ENCODE measurements at regions not wholly inside any gene's neighbourhood (a gene's known extent, or its start where the extent isn't known, plus 50 kb on each side); places are given as distances from the start of the nearest gene placed in this dataset.
"Not testable (repeated sequence)": the region's sequence is repeated elsewhere in the genome, so short reads cannot be mapped to it uniquely, and the experiment has no call there.

DNA sequence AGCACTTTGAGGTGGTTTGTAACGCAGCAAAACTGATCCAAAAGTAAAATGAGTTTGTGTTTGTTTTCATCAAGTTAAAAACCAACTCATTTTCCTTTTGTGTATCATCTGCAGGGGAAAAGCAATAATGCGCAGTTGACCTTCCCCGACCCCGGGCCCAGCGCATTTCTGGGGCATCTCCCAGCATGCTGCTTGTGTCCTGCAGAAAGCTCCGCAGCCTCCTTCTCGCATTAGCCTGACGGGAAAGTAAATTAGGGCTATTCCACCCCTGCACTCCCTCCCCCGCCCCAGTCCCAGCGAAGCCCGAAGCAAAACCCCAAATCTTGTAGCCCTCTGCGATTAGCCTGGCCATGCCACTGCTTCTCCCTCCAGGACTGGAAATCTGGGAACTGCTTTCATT, 82.0 kb upstream of the PPM1B start:
- no peak for DNase-seq (ENCODE audit: low read depth in 3 of 3)

- peak; percentile 72 to 83 (median 75) for DNase-seq (ENCODE audit: low read depth in 3 of 3)
These were observed 81.5 kb upstream of the PPM1B start for GRCh38 chr2:44087036-44087713.

GRCh38 chr2:44087714-44088092, 81.0 kb upstream of the PPM1B start:
- DNase-seq (ENCODE audit: low read depth in 3 of 3) = no peak

- not testable (repeated sequence) for DNase-seq (ENCODE audit: low read depth in 3 of 3)
These were observed 76.2 kb upstream of the PPM1B start for GRCh38 chr2:44092519-44092918.

DNA sequence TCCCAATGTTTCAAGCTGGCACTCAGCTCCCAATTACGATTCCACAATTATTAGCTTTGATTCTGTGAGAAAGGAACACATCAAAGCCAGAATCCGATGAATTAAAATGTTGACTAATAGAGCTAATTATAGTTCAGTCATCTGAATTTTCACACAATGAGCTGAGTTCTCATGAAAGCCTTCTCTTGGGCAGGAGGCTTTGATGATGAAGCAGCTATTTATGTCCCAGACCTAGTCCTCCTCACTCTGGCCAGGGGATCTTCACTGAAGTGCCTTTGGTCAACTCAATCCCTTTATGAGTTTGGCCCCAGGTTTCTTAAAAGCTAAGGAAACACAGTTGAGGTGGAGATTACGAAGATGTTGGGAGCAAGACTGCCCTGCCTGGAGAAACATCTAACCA, 74.7 kb upstream of the PPM1B start:
- DNase-seq (ENCODE audit: low read depth in 3 of 3) = no peak

- no peak for DNase-seq (ENCODE audit: low read depth in 3 of 3)
These were observed 71.3 kb upstream of the PPM1B start for GRCh38 chr2:44097322-44097907.

DNA sequence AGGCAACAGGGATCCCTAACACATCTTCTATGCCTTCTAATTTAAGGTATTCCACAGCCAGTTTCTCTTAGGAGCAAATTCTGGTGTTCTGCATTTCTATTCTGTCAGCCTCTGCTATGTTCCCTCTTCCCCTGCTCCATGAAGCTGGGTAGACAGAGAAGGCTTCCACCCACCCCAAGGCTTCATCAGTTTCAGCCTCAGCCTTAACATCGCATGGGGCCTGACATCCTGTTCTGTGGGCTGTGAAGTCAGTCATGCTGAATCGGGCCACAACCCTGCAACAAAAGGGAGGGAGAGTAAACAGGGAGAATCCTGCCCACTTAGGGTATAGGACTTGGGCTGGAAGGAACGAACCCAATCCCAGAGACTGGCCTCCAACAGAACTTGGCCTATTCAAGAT, 70.6 kb upstream of the PPM1B start:
- DNase-seq (ENCODE audit: low read depth in 3 of 3) = no peak

DNA sequence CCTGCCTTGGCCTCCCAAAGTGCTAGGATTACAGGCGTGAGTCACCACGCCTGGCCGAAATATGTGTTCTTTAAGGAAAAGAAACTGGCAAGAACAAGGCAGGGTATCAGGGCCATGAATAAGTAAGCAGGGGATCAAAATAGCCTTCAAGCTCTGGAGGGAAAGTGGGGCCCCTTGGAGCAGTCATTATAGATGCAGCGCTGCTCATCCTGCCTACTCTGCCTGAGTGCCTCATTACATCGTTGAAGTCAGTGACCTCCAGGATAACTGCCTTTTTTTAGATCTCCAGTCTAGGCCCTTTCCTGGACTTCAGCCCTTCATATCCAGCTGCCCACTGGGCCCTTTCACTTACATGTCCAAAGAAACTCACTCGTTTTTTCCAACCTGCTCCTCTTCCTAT, 69.8 kb upstream of the PPM1B start:
- no peak for DNase-seq (ENCODE audit: low read depth in 3 of 3)

DNA sequence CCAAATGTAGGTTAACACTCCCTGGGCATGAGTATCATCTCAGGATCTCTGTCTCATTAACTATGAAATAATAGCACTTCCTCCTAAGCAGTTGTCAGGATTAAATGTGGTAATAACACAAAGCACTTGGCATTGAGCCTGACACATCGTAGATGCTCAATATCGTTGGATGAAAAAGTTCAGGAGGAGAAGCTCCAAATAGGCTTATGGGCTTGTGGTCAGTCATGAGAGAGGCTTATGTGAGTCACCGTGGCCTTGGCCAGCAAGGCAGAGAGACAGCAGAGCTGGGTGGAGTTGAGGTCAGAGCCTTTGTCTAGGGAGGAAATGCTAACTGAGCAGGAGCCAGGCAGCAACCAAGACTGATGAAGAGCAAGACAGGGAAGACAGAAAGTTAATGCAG, 68.3 kb upstream of the PPM1B start:
- no peak for DNase-seq (ENCODE audit: low read depth in 3 of 3)

GRCh38 chr2:44101246-44101645, 67.4 kb upstream of the PPM1B start:
- no peak for DNase-seq (ENCODE audit: low read depth in 3 of 3)

GRCh38 chr2:44102790-44103562, 65.7 kb upstream of the PPM1B start:
- DNase-seq (ENCODE audit: low read depth in 3 of 3) = no peak

GRCh38 chr2:44103639-44104038, 65.0 kb upstream of the PPM1B start:
- no peak for DNase-seq (ENCODE audit: low read depth in 3 of 3)

GRCh38 chr2:44104855-44105271, 63.8 kb upstream of the PPM1B start:
- DNase-seq (ENCODE audit: low read depth in 3 of 3) = no peak

GRCh38 chr2:44106509-44106908, 62.2 kb upstream of the PPM1B start:
- DNase-seq (ENCODE audit: low read depth in 3 of 3) = not testable (repeated sequence)

DNA sequence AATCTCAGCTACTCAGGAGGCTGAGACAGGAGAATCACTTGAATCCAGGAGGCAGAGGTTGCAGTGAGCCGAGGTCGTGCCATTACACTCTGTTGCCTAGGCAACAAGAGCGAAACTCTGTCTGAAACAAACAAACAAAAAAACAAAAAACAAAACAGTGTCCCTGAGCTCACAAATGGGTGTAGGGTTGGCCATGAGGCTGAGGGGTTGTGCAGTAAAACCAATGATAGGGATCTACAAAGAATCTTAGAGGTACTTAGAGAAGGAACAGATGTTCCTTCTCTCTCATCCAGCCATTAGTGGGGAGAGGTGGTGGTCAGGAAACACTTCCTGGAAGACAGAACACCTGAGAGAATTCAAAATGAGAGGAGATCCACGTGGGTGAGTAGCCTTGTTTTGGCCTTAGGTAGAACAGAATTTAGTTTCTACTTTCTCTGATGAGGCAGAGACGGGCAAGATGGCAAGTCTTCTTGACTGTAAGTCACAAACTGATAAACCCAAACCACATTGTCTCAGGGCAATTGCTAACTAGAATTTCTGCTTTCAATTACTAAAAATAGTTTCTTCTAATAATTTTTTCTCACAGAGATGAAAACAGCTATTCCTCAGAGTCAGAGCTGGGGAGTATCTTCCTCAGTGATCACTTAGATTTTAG, 61.5 kb upstream of the PPM1B start:
- no peak for DNase-seq (ENCODE audit: low read depth in 3 of 3)

GRCh38 chr2:44107974-44108373, 60.7 kb upstream of the PPM1B start:
- no peak for DNase-seq (ENCODE audit: low read depth in 3 of 3)

DNA sequence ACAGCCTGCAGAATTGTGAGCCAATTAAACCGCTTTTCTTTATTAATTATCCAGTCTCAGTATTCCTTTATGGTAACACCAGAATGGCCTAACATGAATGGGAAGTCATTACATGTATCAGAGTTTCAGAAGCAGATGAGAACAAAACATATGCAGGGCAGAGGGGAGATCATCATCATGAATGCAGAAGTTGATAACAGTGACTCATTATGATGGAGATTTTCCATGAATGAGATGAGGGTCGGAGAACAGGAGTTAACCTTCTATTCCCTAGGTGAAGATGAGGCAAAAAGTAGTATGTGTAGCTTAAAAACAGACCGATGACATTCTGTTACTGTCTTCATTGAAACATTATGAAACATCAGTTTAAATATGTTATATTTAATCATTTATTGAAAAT, 59.5 kb upstream of the PPM1B start:
- no peak for DNase-seq (ENCODE audit: low read depth in 3 of 3)

GRCh38 chr2:44110444-44110843, 58.2 kb upstream of the PPM1B start:
- DNase-seq (ENCODE audit: low read depth in 3 of 3) = no peak

DNA sequence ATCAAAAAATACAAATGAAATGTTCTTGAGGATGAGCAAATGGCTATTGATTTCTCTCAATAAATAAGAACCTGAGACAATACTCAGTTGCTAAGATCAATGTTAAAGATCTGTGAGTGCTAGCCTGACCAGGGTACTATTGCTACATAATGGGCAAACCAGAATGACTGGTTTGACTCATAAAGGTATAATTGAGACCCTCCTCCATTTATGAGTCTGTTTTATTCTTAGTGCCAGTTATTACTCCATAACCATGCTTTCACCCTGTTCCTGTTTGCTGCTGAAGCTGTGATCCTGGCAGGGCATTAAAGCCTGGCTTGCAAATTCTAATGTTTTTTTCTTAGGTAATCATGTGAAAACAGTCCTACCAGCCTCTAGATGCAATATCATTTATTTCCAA, 56.6 kb upstream of the PPM1B start:
- no peak for DNase-seq (ENCODE audit: low read depth in 3 of 3)

GRCh38 chr2:44116319-44116718, 52.4 kb upstream of the PPM1B start:
- no peak for DNase-seq (ENCODE audit: low read depth in 3 of 3)

DNA sequence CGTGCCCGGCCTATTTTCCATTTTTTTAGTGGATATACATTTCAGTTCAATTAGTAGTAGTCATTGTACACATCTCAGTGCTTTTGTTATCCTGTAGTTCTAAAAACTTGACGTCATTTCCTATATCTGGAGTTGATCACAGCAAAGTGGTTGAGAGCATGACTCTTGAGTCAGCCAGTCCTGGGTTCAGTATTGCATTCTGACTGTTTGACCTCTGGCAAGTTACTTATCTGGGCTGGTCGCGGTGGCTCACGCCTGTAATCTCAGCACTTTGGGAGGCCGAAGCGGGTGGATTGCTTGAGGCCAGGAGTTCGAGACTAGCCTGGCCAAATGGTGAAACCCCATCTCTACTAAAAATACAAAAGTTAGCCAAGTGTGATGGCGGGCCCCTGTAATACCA, 50.4 kb upstream of the PPM1B start:
- DNase-seq (ENCODE audit: low read depth in 3 of 3) = peak in 1 of 3 experiments; percentile 12
